CD14-positive monocyte (primary cell): ENCODE measurements at regions not wholly inside any gene's neighbourhood (a gene's known extent, or its start where the extent isn't known, plus 50 kb on each side); places are given as distances from the start of the nearest gene placed in this dataset.

ENCODE experiments used
- DNase-seq, 3 donors: peaks; one replicate each; pipeline ENCODE4 v3.0.0-alpha.2; 2011 to 2022
- H2AFZ ChIP-seq: 2 replicates; pipeline ENCODE4 v1.6.0; 2012; ENCODE audit warnings: mild to moderate bottlenecking, low read depth, low read length, inconsistent platforms; ENCODE audit not compliant: insufficient read depth, poor library complexity, severe bottlenecking
- H3K27ac ChIP-seq, 2 donors: 1 replicate in 1 of 2; 2 replicates in 1 of 2; pipeline ENCODE4 v1.5.1; 2012 to 2013; ENCODE audit warnings: low read length in 2 of 2, control low read depth in 1 of 2, inconsistent platforms in 1 of 2, low read depth in 1 of 2, mild to moderate bottlenecking in 1 of 2
- H3K27me3 ChIP-seq, 2 donors: one replicate each; pipeline versions ENCODE4 v1.6.0 to v1.6.1; 2011 to 2013; ENCODE audit warnings: low read length in 2 of 2; ENCODE audit not compliant: control insufficient read depth in 2 of 2, insufficient read depth in 2 of 2
- H3K36me3 ChIP-seq, 2 donors: replicated peaks in 1 of 2; 1 replicate in 1 of 2; 2 replicates in 1 of 2; pipeline versions ENCODE4 v1.5.1 to v1.6.1; 2012 to 2013; ENCODE audit warnings: low read length in 2 of 2, control low read depth in 1 of 2, inconsistent platforms in 1 of 2, mild to moderate bottlenecking in 1 of 2; ENCODE audit not compliant: insufficient read depth in 2 of 2, control insufficient read depth in 1 of 2
- H3K4me1 ChIP-seq, 2 donors: 1 replicate in 1 of 2; 2 replicates in 1 of 2; pipeline versions ENCODE4 v1.5.1 to v1.6.1; 2012 to 2013; ENCODE audit warnings: low read length in 2 of 2, control low read depth in 1 of 2, inconsistent platforms in 1 of 2, mild to moderate bottlenecking in 1 of 2, moderate library complexity in 1 of 2; ENCODE audit not compliant: insufficient read depth in 2 of 2, control insufficient read depth in 1 of 2
- H3K4me2 ChIP-seq: replicated peaks from 2 replicates; pipeline ENCODE3; 2012; ENCODE audit warnings: low read length, moderate library complexity, mild to moderate bottlenecking; ENCODE audit not compliant: poor library complexity, severe bottlenecking; ENCODE audit errors: extremely low read depth
- H3K4me3 ChIP-seq, 3 experiments: fragments of 200-600 bp in 1 of 3; sonication (generic) in 1 of 3; replicated peaks in 1 of 3; 1 replicate in 2 of 3; 2 replicates in 1 of 3; pipeline ENCODE4 v1.5.1; 2011 to 2013; ENCODE audit warnings: low read length in 3 of 3, mild to moderate bottlenecking in 3 of 3, control low read depth in 2 of 3, low read depth in 2 of 3, inconsistent platforms in 1 of 3, moderate library complexity in 1 of 3
- H3K79me2 ChIP-seq: 2 replicates; pipeline ENCODE4 v1.6.0; 2012; ENCODE audit warnings: mild to moderate bottlenecking, control low read depth, inconsistent platforms, low read length, moderate library complexity; ENCODE audit not compliant: insufficient read depth
- H3K9ac ChIP-seq: 2 replicates; pipeline ENCODE4 v1.6.0; 2017; ENCODE audit warnings: low read length, mild to moderate bottlenecking; ENCODE audit not compliant: insufficient read depth, poor library complexity, severe bottlenecking
- H3K9me3 ChIP-seq, 2 donors: replicated peaks in 1 of 2; 1 replicate in 1 of 2; 2 replicates in 1 of 2; pipeline versions ENCODE4 v1.5.1 to v1.6.1; 2012 to 2013; ENCODE audit warnings: low read length in 2 of 2, control low read depth in 1 of 2; ENCODE audit not compliant: control insufficient read depth in 1 of 2, insufficient read depth in 1 of 2
- H4K20me1 ChIP-seq: 2 replicates; pipeline ENCODE4 v1.6.0; 2012; ENCODE audit warnings: mild to moderate bottlenecking, low read length, control low read depth, moderate library complexity; ENCODE audit not compliant: insufficient read depth
- H3K27ac Mint-ChIP-seq, 7 donors: one replicate each; pipeline ENCODE4 v1.8.0; 2020; ENCODE audit warnings: mild to moderate bottlenecking in 7 of 7, mixed read lengths in 7 of 7, moderate library complexity in 6 of 7, inconsistent platforms in 2 of 7
- H3K27me3 Mint-ChIP-seq, 3 donors: one replicate each; pipeline ENCODE4 v1.8.0; 2021 to 2022; ENCODE audit warnings: low read depth in 3 of 3, mild to moderate bottlenecking in 3 of 3, mixed read lengths in 3 of 3, moderate library complexity in 3 of 3, inconsistent platforms in 1 of 3
- H3K36me3 Mint-ChIP-seq, 2 donors: one replicate each; pipeline ENCODE4 v1.8.0; 2020; ENCODE audit warnings: mixed read lengths in 2 of 2, inconsistent platforms in 1 of 2, mild to moderate bottlenecking in 1 of 2
- H3K4me1 Mint-ChIP-seq: one replicate; pipeline ENCODE4 v1.8.0; 2020; ENCODE audit warnings: mild to moderate bottlenecking, mixed read lengths
- H3K4me3 Mint-ChIP-seq, 2 donors: one replicate each; pipeline ENCODE4 v1.8.0; 2020; ENCODE audit warnings: mild to moderate bottlenecking in 2 of 2, mixed read lengths in 2 of 2, moderate library complexity in 1 of 2
- H3K9me3 Mint-ChIP-seq, 7 donors: one replicate each; pipeline ENCODE4 v1.8.0; 2020 to 2022; ENCODE audit warnings: mixed read lengths in 7 of 7, mild to moderate bottlenecking in 6 of 7, moderate library complexity in 6 of 7, inconsistent platforms in 2 of 7
- WGBS: methylation state at CpG from one replicate; pipeline ENCODE4 v1.1.5; 2013; ENCODE audit warnings: missing lambda C conversion rate; ENCODE audit not compliant: insufficient coverage; 5-methylcytosine and 5-hydroxymethylcytosine counted together
- intact Hi-C, 2 donors: fragments of 100-400 bp; cut with micrococcal nuclease; formaldehyde crosslinking; loops; one replicate each; pipeline versions ENCODE4 v1.15.0 to v1.15.1; 2023
- TF ChIP-seq, protein P1 (sequence below): fragments of 200-600 bp; IDR thresholded peaks from one replicate; pipeline ENCODE4 v1.8.0; 2022; ENCODE audit warnings: antibody characterized with exemption, mild to moderate bottlenecking

DNA sequence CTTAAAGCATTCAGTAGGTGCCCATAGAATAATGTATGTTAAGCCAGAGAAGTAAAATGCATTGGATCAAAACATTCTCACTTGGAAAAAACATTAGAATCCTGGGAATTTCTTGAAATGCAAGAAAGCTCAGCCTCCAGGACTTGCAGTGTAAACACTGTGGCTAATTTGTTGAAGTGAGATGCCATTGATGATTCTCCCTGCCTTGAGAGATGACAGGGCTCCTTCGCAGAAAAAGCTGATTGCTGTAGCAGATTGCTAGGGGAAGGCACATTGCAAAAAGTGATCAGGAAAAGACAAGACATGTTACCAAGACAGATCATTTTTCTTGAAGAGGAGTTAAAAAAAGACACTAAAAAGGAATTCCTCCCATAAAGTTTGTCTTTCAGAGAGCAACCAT lies 204.2 kb upstream of the HMGA2 start:
- Histone ChIP-seq H4K20me1 (no peaks in the 10 kb centered on the region), H3K27ac (no peak overlapping the region), H2AFZ (no peak overlapping the region), H3K9me3 (no peaks in the 10 kb centered on the region), H3K36me3 (no peaks in the 10 kb centered on the region), H3K27me3 (peaks cover 0 to 2% of the 10 kb centered on the region in 2 donors), H3K9ac (no peak overlapping the region), H3K4me3 (no peak overlapping the region), H3K4me2 (no peak overlapping the region), H3K4me1 (no peaks in the 10 kb centered on the region), H3K79me2 (no peaks in the 10 kb centered on the region)
- TF ChIP-seq, protein P1, sequence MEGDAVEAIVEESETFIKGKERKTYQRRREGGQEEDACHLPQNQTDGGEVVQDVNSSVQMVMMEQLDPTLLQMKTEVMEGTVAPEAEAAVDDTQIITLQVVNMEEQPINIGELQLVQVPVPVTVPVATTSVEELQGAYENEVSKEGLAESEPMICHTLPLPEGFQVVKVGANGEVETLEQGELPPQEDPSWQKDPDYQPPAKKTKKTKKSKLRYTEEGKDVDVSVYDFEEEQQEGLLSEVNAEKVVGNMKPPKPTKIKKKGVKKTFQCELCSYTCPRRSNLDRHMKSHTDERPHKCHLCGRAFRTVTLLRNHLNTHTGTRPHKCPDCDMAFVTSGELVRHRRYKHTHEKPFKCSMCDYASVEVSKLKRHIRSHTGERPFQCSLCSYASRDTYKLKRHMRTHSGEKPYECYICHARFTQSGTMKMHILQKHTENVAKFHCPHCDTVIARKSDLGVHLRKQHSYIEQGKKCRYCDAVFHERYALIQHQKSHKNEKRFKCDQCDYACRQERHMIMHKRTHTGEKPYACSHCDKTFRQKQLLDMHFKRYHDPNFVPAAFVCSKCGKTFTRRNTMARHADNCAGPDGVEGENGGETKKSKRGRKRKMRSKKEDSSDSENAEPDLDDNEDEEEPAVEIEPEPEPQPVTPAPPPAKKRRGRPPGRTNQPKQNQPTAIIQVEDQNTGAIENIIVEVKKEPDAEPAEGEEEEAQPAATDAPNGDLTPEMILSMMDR: no peak
- no peak overlapping the region for H3K4me3 Mint-ChIP-seq
- no peak overlapping the region for H3K27ac Mint-ChIP-seq
- intact Hi-C loops: no loop called here
- H3K36me3 Mint-ChIP-seq: no peaks in the 10 kb centered on the region
- H3K4me1 Mint-ChIP-seq: no peaks in the 10 kb centered on the region
- peaks cover 0 to 3% (median 0%) of the 10 kb centered on the region in 7 donors for H3K9me3 Mint-ChIP-seq
- WGBS: no CpG with 5 or more reads among the region's 1 CpG
- H3K27me3 Mint-ChIP-seq: peaks cover 2 to 5% (median 3%) of the 10 kb centered on the region in 3 donors
- DNase-seq: no peak

DNA sequence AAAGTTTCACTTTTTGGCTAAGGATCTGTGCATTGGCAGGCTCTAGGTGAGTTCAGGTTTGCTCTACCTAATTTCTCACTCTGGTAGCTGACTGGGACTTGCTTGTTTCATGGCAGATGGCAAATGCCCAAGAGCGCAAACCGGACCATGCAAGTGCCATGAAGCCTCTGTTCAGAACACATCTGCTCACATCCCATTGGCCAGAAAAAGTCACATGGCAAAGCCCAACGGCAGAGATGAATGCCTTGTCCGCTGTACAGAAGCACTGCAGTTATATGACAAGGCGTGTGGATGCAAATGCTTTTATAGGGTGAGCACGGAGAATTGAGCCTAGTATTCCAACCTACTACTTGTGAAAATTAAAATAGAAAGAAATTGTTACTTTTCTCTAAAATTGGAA lies 202.2 kb upstream of the HMGA2 start:
- 97% methylated on average over 4 of the region's 6 CpGs for WGBS

More for the DNA sequence above, 202.2 kb upstream of the HMGA2 start:
- Mint-ChIP-seq H3K4me1 (no peaks in the 10 kb centered on the region), H3K9me3 (peaks cover 0 to 3% (median 0%) of the 10 kb centered on the region in 7 donors), H3K27me3 (peaks cover 2 to 3% (median 2%) of the 10 kb centered on the region in 3 donors), H3K27ac (no peak overlapping the region), H3K36me3 (no peaks in the 10 kb centered on the region), H3K4me3 (no peak overlapping the region)
- Histone ChIP-seq H3K79me2 (no peaks in the 10 kb centered on the region), H3K27me3 (no peaks in the 10 kb centered on the region), H3K4me3 (no peak overlapping the region), H3K36me3 (no peaks in the 10 kb centered on the region), H3K4me2 (no peak overlapping the region), H3K4me1 (no peaks in the 10 kb centered on the region), H3K9me3 (no peaks in the 10 kb centered on the region), H2AFZ (no peak overlapping the region), H3K27ac (no peak overlapping the region), H3K9ac (no peak overlapping the region), H4K20me1 (no peaks in the 10 kb centered on the region)
- TF ChIP-seq, protein P1: no peak
- DNase-seq: no peak
- intact Hi-C loops: no loop called here
